Kidney (tissue), 13 donors: ENCODE measurements at regions not wholly inside any gene's neighbourhood (a gene's known extent, or its start where the extent isn't known, plus 50 kb on each side); places are given as distances from the start of the nearest gene placed in this dataset.

Experiments
- DNase-seq, 5 donors: peaks; one replicate each; pipeline ENCODE4 v3.0.0-alpha.2; 2013 to 2020
- FAIRE-seq: peaks from 2 replicates; lab custom pipeline; 2012; peaks lifted over from hg19 to GRCh38; lab: Jason Lieb, UNC
- H3K27ac ChIP-seq, 2 donors: one replicate each; pipeline ENCODE4 v1.7.0; 2013; ENCODE audit warnings: low read depth in 2 of 2, low read length in 2 of 2, inconsistent platforms in 1 of 2
- H3K27me3 ChIP-seq: one replicate; pipeline ENCODE4 v1.7.1; 2013; ENCODE audit warnings: low read length, inconsistent platforms; ENCODE audit not compliant: control insufficient read depth, insufficient read depth
- H3K36me3 ChIP-seq, 3 donors: one replicate each; pipeline versions ENCODE4 v1.7.0 to v1.7.1; 2013; ENCODE audit warnings: low read length in 3 of 3, control low read depth in 1 of 3, inconsistent platforms in 1 of 3; ENCODE audit not compliant: insufficient read depth in 3 of 3, control insufficient read depth in 2 of 3
- H3K4me1 ChIP-seq, 3 donors: one replicate each; pipeline versions ENCODE4 v1.7.0 to v1.7.1; 2013; ENCODE audit warnings: low read length in 3 of 3, inconsistent platforms in 1 of 3, low read depth in 1 of 3; ENCODE audit not compliant: control insufficient read depth in 2 of 3, insufficient read depth in 2 of 3
- H3K4me3 ChIP-seq, 3 donors: one replicate each; pipeline versions ENCODE4 v1.7.0 to v1.8.1; 2013; ENCODE audit warnings: low read length in 3 of 3, control low read depth in 1 of 3, inconsistent platforms in 1 of 3
- H3K9ac ChIP-seq, 3 donors: one replicate each; pipeline versions ENCODE4 v1.7.0 to v1.7.1; 2013; ENCODE audit warnings: low read length in 3 of 3, control low read depth in 1 of 3, inconsistent platforms in 1 of 3
- H3K9me3 ChIP-seq, 3 donors: one replicate each; pipeline versions ENCODE4 v1.7.0 to v1.7.1; 2013; ENCODE audit warnings: low read length in 3 of 3, control low read depth in 1 of 3, inconsistent platforms in 1 of 3; ENCODE audit not compliant: control insufficient read depth in 2 of 3, insufficient read depth in 1 of 3
- CTCF ChIP-seq: IDR thresholded peaks from 3 replicates; pipeline ENCODE4 v1.5.1; 2012; ENCODE audit warnings: mild to moderate bottlenecking, moderate library complexity, borderline replicate concordance; ENCODE audit not compliant: insufficient read depth; ENCODE audit errors: extremely low read depth
- intact Hi-C: fragments of 100-400 bp; cut with DNase I; formaldehyde crosslinking; loops from one replicate; pipeline ENCODE4 v1.11.1; 2022
- donor health status: control.
- donor health status: control.
- donor health status: control.
- donor health status: control.
- donor health status: control.
- donor health status: DM: yes; HTN: yes; CAD: no.
- donor health status: Normal renal cell carcinoma (clear cell type).

- no peaks in the 10 kb centered on the region for H3K27me3 ChIP-seq
- no peak overlapping the region for H3K27ac ChIP-seq
- FAIRE-seq (no peak), DNase-seq (no peak)
- no peak overlapping the region for H3K4me3 ChIP-seq
- intact Hi-C loops, result no loop called here
- H3K36me3 ChIP-seq, result no peaks in the 10 kb centered on the region
- no peak for TF ChIP-seq CTCF
- no peak overlapping the region for H3K9ac ChIP-seq
- H3K9me3 ChIP-seq, result no peaks in the 10 kb centered on the region
- H3K4me1 ChIP-seq, result no peaks in the 10 kb centered on the region
Observed at GRCh38 chr2:18842836-18843235, 253.5 kb upstream of the NT5C1B start.

- DNase-seq (no peak), FAIRE-seq (no peak)
- no peaks in the 10 kb centered on the region for H3K9me3 ChIP-seq
- no peak overlapping the region for H3K4me3 ChIP-seq
- no peak for TF ChIP-seq CTCF
- no peaks in the 10 kb centered on the region for H3K36me3 ChIP-seq
- no peak overlapping the region for H3K27ac ChIP-seq
- no peaks in the 10 kb centered on the region for H3K27me3 ChIP-seq
- intact Hi-C loops, result no loop called here
- no peaks in the 10 kb centered on the region for H3K4me1 ChIP-seq
- H3K9ac ChIP-seq, result no peak overlapping the region
Observed at GRCh38 chr2:18841248-18842150, 252.1 kb upstream of the NT5C1B start.

GRCh38 chr2:18837240-18837639 lies 247.9 kb upstream of the NT5C1B start:
- no peaks in the 10 kb centered on the region for H3K9me3 ChIP-seq
- H3K4me1 ChIP-seq, result no peaks in the 10 kb centered on the region
- H3K27ac ChIP-seq, result no peak overlapping the region
- FAIRE-seq, result no peak
- intact Hi-C loops, result no loop called here
- no peak overlapping the region for H3K4me3 ChIP-seq
- TF ChIP-seq CTCF, result no peak
- DNase-seq, result no peak
- H3K27me3 ChIP-seq, result no peaks in the 10 kb centered on the region
- no peak overlapping the region for H3K9ac ChIP-seq
- H3K36me3 ChIP-seq, result no peaks in the 10 kb centered on the region
